KMS-11 (cell line): ENCODE measurements at regions not wholly inside any gene's neighbourhood (a gene's known extent, or its start where the extent isn't known, plus 50 kb on each side); places are given as distances from the start of the nearest gene placed in this dataset.

Experiments used
- H2AFZ ChIP-seq: fragments of 200-600 bp; sonication (generic); 2 replicates; pipeline ENCODE4 v1.6.1; 2016; ENCODE audit warnings: antibody characterized with exemption, mixed run types, low read depth
- H3K27ac ChIP-seq: fragments of 200-600 bp; sonication (generic); 2 replicates; pipeline ENCODE4 v1.6.1; 2016; ENCODE audit warnings: mild to moderate bottlenecking, mixed run types
- H3K27me3 ChIP-seq: fragments of 200-600 bp; sonication (generic); 2 replicates; pipeline ENCODE4 v1.6.1; 2017; ENCODE audit warnings: mild to moderate bottlenecking, low read depth, mixed run types, moderate library complexity; ENCODE audit not compliant: insufficient read depth
- H3K36me3 ChIP-seq: fragments of 200-600 bp; sonication (generic); 2 replicates; pipeline ENCODE4 v1.6.1; 2017; ENCODE audit warnings: mild to moderate bottlenecking, mixed run types; ENCODE audit not compliant: insufficient read depth
- H3K4me1 ChIP-seq: fragments of 200-600 bp; sonication (generic); 2 replicates; pipeline ENCODE4 v1.6.1; 2016; ENCODE audit warnings: mild to moderate bottlenecking, low read depth, mixed run types; ENCODE audit not compliant: poor library complexity, severe bottlenecking
- H3K4me2 ChIP-seq: fragments of 200-600 bp; sonication (generic); 2 replicates; pipeline ENCODE4 v1.7.0; 2016; ENCODE audit warnings: mild to moderate bottlenecking, mixed run types
- H3K4me3 ChIP-seq: fragments of 200-600 bp; sonication (generic); IDR thresholded peaks from 2 replicates; pipeline ENCODE4 v1.6.1; 2017; ENCODE audit warnings: low read depth, low read length, mixed read lengths; ENCODE audit not compliant: insufficient read depth
- H3K79me2 ChIP-seq: fragments of 200-600 bp; sonication (generic); 2 replicates; pipeline ENCODE4 v1.6.1; 2016; ENCODE audit warnings: low read depth, mixed run types; ENCODE audit not compliant: insufficient read depth
- H3K9ac ChIP-seq: fragments of 200-600 bp; sonication (generic); 2 replicates; pipeline ENCODE4 v1.6.1; 2016; ENCODE audit warnings: mild to moderate bottlenecking, mixed run types
- H4K20me1 ChIP-seq: fragments of 200-600 bp; sonication (generic); 2 replicates; pipeline ENCODE4 v1.6.1; 2016; ENCODE audit warnings: mild to moderate bottlenecking, mixed run types; ENCODE audit not compliant: insufficient read depth
- CTCF ChIP-seq: fragments of 200-600 bp; sonication (generic); conservative IDR thresholded peaks from 2 replicates; pipeline ENCODE4 v1.6.1; 2017; ENCODE audit warnings: low read depth, mild to moderate bottlenecking, antibody characterized with exemption, low read length, moderate library complexity, mixed read lengths

- H3K4me2 ChIP-seq: no peak overlapping the region
- no peaks in the 10 kb centered on the region for H4K20me1 ChIP-seq
- H3K4me1 ChIP-seq: no peaks in the 10 kb centered on the region
- no peak overlapping the region for H3K4me3 ChIP-seq
- H3K36me3 ChIP-seq: no peaks in the 10 kb centered on the region
- no peak overlapping the region for H3K9ac ChIP-seq
- H2AFZ ChIP-seq: no peak overlapping the region
- TF ChIP-seq CTCF: no peak
- H3K27ac ChIP-seq: no peak overlapping the region
- H3K27me3 ChIP-seq: no peaks in the 10 kb centered on the region
- H3K79me2 ChIP-seq: no peaks in the 10 kb centered on the region
These were observed 1722.6 kb upstream of the PRR20A start for GRCh38 chr13:55418095-55418494.

GRCh38 chr13:55432814-55433213 is 1707.9 kb upstream of the PRR20A start:
- no peaks in the 10 kb centered on the region for H3K4me1 ChIP-seq
- H3K79me2 ChIP-seq: no peaks in the 10 kb centered on the region
- no peak overlapping the region for H3K4me3 ChIP-seq
- no peak for TF ChIP-seq CTCF
- no peaks in the 10 kb centered on the region for H4K20me1 ChIP-seq
- H3K36me3 ChIP-seq: no peaks in the 10 kb centered on the region
- no peaks in the 10 kb centered on the region for H3K27me3 ChIP-seq
- no peak overlapping the region for H3K27ac ChIP-seq
- H2AFZ ChIP-seq: no peak overlapping the region
- H3K4me2 ChIP-seq: no peak overlapping the region
- no peak overlapping the region for H3K9ac ChIP-seq

GRCh38 chr13:55437162-55437561 is 1703.6 kb upstream of the PRR20A start:
- no peaks in the 10 kb centered on the region for H3K27me3 ChIP-seq
- no peak for TF ChIP-seq CTCF
- H3K27ac ChIP-seq: no peak overlapping the region
- H3K4me3 ChIP-seq: no peak overlapping the region
- H3K79me2 ChIP-seq: no peaks in the 10 kb centered on the region
- no peak overlapping the region for H3K4me2 ChIP-seq
- H2AFZ ChIP-seq: no peak overlapping the region
- no peaks in the 10 kb centered on the region for H3K36me3 ChIP-seq
- H3K4me1 ChIP-seq: no peaks in the 10 kb centered on the region
- H3K9ac ChIP-seq: no peak overlapping the region
- H4K20me1 ChIP-seq: no peaks in the 10 kb centered on the region

GRCh38 chr13:55439450-55439849 is 1701.3 kb upstream of the PRR20A start:
- Histone ChIP-seq H3K27ac (no peak overlapping the region), H2AFZ (no peak overlapping the region), H3K79me2 (no peaks in the 10 kb centered on the region), H3K4me2 (no peak overlapping the region), H3K36me3 (no peaks in the 10 kb centered on the region), H3K9ac (no peak overlapping the region), H3K4me1 (no peaks in the 10 kb centered on the region), H3K4me3 (no peak overlapping the region), H3K27me3 (no peaks in the 10 kb centered on the region), H4K20me1 (no peaks in the 10 kb centered on the region)
- no peak for TF ChIP-seq CTCF
